ENCODE measurements at regions not wholly inside any gene's neighbourhood (a gene's known extent, or its start where the extent isn't known, plus 50 kb on each side); places are given as distances from the start of the nearest gene placed in this dataset.

- CTCF ChIA-PET = no interaction called here
- DNase-seq (ENCODE audit: low read depth in 1 of 2, low spot score in 1 of 2) = no peak
Observed at GRCh38 chr7:80316811-80317210, 182.2 kb downstream of the GNAI1 start.

More at GRCh38 chr7:80316811-80317210, 182.2 kb downstream of the GNAI1 start:
- 71% methylated on average over 2 of the region's 2 CpGs for WGBS (ENCODE audit: missing lambda C conversion rate)
- TF ChIP-seq KDM5A (IDR thresholded peaks at IDR 0.05) = no peak
- TF ChIP-seq USF2 (IDR thresholded peaks at IDR 0.05) = no peak
- TF ChIP-seq CTCF (IDR thresholded peaks at IDR 0.05) = no peak
- no peak for TF ChIP-seq REST (IDR thresholded peaks at IDR 0.05)
- no peak for TF ChIP-seq PBX3 (IDR thresholded peaks at IDR 0.05)
- TF ChIP-seq HDAC2 (IDR thresholded peaks at IDR 0.05) = no peak
- TF ChIP-seq NPAS2 (CRISPR knock-in tag; IDR thresholded peaks at IDR 0.05; ENCODE audit: borderline replicate concordance) = no peak
- TF ChIP-seq NFE2L2 (conservative IDR thresholded peaks at IDR 0.05; ENCODE audit: low read length) = no peak
- TF ChIP-seq MAX (IDR thresholded peaks at IDR 0.05) = no peak
- TF ChIP-seq GATA3 (IDR thresholded peaks at IDR 0.05; ENCODE audit: borderline replicate concordance) = no peak
- TF ChIP-seq JUN (IDR thresholded peaks at IDR 0.05) = no peak
- TF ChIP-seq SMC3 (IDR thresholded peaks at IDR 0.05) = no peak
- TF ChIP-seq EHF (CRISPR knock-in tag; IDR thresholded peaks at IDR 0.05) = no peak
- no peak for TF ChIP-seq TP53 (CRISPR knock-in tag; IDR thresholded peaks at IDR 0.05)
- no peak for ATAC-seq
- H3K4me1 ChIP-seq = peaks cover 9% of the 10 kb centered on the region
- H3K9me3 ChIP-seq = no peaks in the 10 kb centered on the region
- POLR2A ChIA-PET = no interaction called here
- H3K4me3 ChIP-seq = no peak overlapping the region
- H3K4me2 ChIP-seq = no peak overlapping the region
- no peak overlapping the region for H3K27ac ChIP-seq
- no peak for FAIRE-seq

All from A549 (cell line).